Ovary (tissue), 7 donors: ENCODE measurements at regions not wholly inside any gene's neighbourhood (a gene's known extent, or its start where the extent isn't known, plus 50 kb on each side); places are given as distances from the start of the nearest gene placed in this dataset.

Experiments
- DNase-seq, 5 donors: peaks; one replicate each; pipeline ENCODE4 v3.0.0-alpha.2; 2019 to 2020
- H3K27ac ChIP-seq, 2 donors: fragments of 200-600 bp; one replicate each; pipeline versions ENCODE4 v1.5.1 to v1.8.0; 2019 to 2022
- H3K27me3 ChIP-seq: fragments of 200-600 bp; one replicate; pipeline ENCODE4 v1.8.0; 2022
- H3K36me3 ChIP-seq: fragments of 200-600 bp; sonication (generic); one replicate; pipeline ENCODE4 v1.5.1; 2019
- H3K4me1 ChIP-seq: one replicate; pipeline ENCODE4 v1.8.1; 2013; ENCODE audit warnings: mild to moderate bottlenecking, moderate library complexity; ENCODE audit not compliant: insufficient read depth
- H3K4me3 ChIP-seq: fragments of 200-600 bp; sonication (generic); one replicate; pipeline ENCODE4 v1.5.1; 2017
- H3K9me3 ChIP-seq, 2 donors: fragments of 200-600 bp in 1 of 2; sonication (generic) in 1 of 2; one replicate each; pipeline versions ENCODE4 v1.5.1 to v1.8.1; 2013 to 2019; ENCODE audit warnings: mild to moderate bottlenecking in 1 of 2, moderate library complexity in 1 of 2
- CTCF ChIP-seq, 3 donors: fragments of 450-650 bp in 2 of 3; fragments of 200-600 bp in 1 of 3; IDR thresholded peaks; one replicate each; pipeline versions ENCODE4 v1.5.1 to v1.8.0; 2016 to 2022; ENCODE audit warnings: antibody characterized with exemption in 3 of 3, mild to moderate bottlenecking in 1 of 3
- EP300 ChIP-seq: sonication (generic); formaldehyde crosslinking; IDR thresholded peaks from one replicate; pipeline ENCODE4 v1.6.1; 2017; ENCODE audit warnings: antibody characterized with exemption
- POLR2A ChIP-seq: fragments of 450-650 bp; IDR thresholded peaks from one replicate; pipeline ENCODE4 v1.6.1; 2017; ENCODE audit warnings: antibody characterized with exemption, mild to moderate bottlenecking, moderate library complexity
- WGBS, 3 donors: extraction: QIAGEN DNeasy Blood & Tissue Kit in 1 of 3; methylation state at CpG; one replicate each; pipeline versions ENCODE4 v1.1.5 to v1.1.7; 2013 to 2017; 5-methylcytosine and 5-hydroxymethylcytosine counted together
- intact Hi-C, 4 donors: fragments of 100-400 bp; cut with DNase I; formaldehyde crosslinking; loops; one replicate each; pipeline versions ENCODE4 v1.11.0 to v1.15.1; 2022 to 2023
- donor health status: DM: no; HTN: no; CAD: no; lungs with moderate emphysema.
- donor health status: DM: no; HTN: no; CAD: no.
- donor health status: Bipolar disorder and iron deficiency.
- donor health status: DM: no; HTN: no; CAD: no.
- donor health status: DM: yes; HTN: yes; CAD: no.

GRCh38 chr9:12965303-12965702 is 190.5 kb downstream of the LURAP1L start:
- Histone ChIP-seq H3K27me3 (no peaks in the 10 kb centered on the region), H3K4me1 (no peaks in the 10 kb centered on the region), H3K27ac (no peak overlapping the region), H3K9me3 (no peaks in the 10 kb centered on the region), H3K4me3 (no peak overlapping the region), H3K36me3 (no peaks in the 10 kb centered on the region)
- DNase-seq: no peak
- WGBS, 3 donors: 61 to 72% (median 64%) methylated on average over 1 of the region's 1 CpG
- intact Hi-C loops: no loop called here
- TF ChIP-seq CTCF (IDR thresholded peaks at IDR 0.05): no peak
- no peak for TF ChIP-seq EP300
- no peak for TF ChIP-seq POLR2A

- Histone ChIP-seq H3K4me1 (no peaks in the 10 kb centered on the region), H3K4me3 (no peak overlapping the region), H3K9me3 (no peaks in the 10 kb centered on the region), H3K36me3 (no peaks in the 10 kb centered on the region), H3K27me3 (no peaks in the 10 kb centered on the region), H3K27ac (no peak overlapping the region)
- DNase-seq: no peak
- TF ChIP-seq CTCF (IDR thresholded peaks at IDR 0.05): no peak
- no peak for TF ChIP-seq POLR2A
- no peak for TF ChIP-seq EP300
- 48 to 51% (median 49%) methylated on average over 6 of the region's 6 CpGs for WGBS, 3 donors
- intact Hi-C loops: no loop called here
These were observed 193.3 kb downstream of the LURAP1L start for GRCh38 chr9:12968093-12968492.

- H3K36me3 ChIP-seq: no peaks in the 10 kb centered on the region
- H3K4me1 ChIP-seq: no peaks in the 10 kb centered on the region
- no peak for TF ChIP-seq CTCF (IDR thresholded peaks at IDR 0.05)
- TF ChIP-seq POLR2A: no peak
- TF ChIP-seq EP300: no peak
- intact Hi-C loops: no loop called here
- H3K9me3 ChIP-seq: no peaks in the 10 kb centered on the region
- no peak overlapping the region for H3K4me3 ChIP-seq
- H3K27ac ChIP-seq: no peak overlapping the region
- WGBS, 3 donors: 49 to 52% (median 49%) methylated on average over 8 of the region's 8 CpGs
- no peaks in the 10 kb centered on the region for H3K27me3 ChIP-seq
- DNase-seq: no peak
These were observed 198.1 kb downstream of the LURAP1L start for GRCh38 chr9:12972608-12973589.

GRCh38 chr9:12973710-12974109 is 198.9 kb downstream of the LURAP1L start:
- intact Hi-C loops: no loop called here
- Histone ChIP-seq H3K36me3 (no peaks in the 10 kb centered on the region), H3K27me3 (no peaks in the 10 kb centered on the region), H3K27ac (no peak overlapping the region), H3K4me3 (no peak overlapping the region), H3K9me3 (no peaks in the 10 kb centered on the region), H3K4me1 (no peaks in the 10 kb centered on the region)
- WGBS, 3 donors: 53 to 68% (median 59%) methylated on average over 1 of the region's 1 CpG
- no peak for DNase-seq
- TF ChIP-seq CTCF (IDR thresholded peaks at IDR 0.05) (no peak), POLR2A (no peak), EP300 (no peak)
